Panc1 (cell line): ENCODE measurements at regions not wholly inside any gene's neighbourhood (a gene's known extent, or its start where the extent isn't known, plus 50 kb on each side); places are given as distances from the start of the nearest gene placed in this dataset.
"Not testable (repeated sequence)": the region's sequence is repeated elsewhere in the genome, so short reads cannot be mapped to it uniquely, and the experiment has no call there.

ENCODE experiments used
- ATAC-seq: fragments of 200-7000 bp; cut with Tn5 transposase; 2 replicates; pipeline ENCODE4 v1.9.1; 2020; ENCODE audit warnings: mild to moderate bottlenecking, moderate library complexity
- BruUV-seq: library from RNA; stranded (reverse); fragments of 400-500 nt; replicated peaks from 2 replicates; lab custom pipeline; 2021; lab: Mats Ljungman, UMichigan
- CTCF ChIA-PET: fragments of 300-600 bp; sonication (Branson Sonifier 250); formaldehyde crosslinking; loops from one replicate; lab custom pipeline; 2022; ENCODE audit warnings: antibody characterized with exemption; lab: Charles Lee
- POLR2A ChIA-PET: fragments of 300-600 bp; sonication (Branson Sonifier 250); formaldehyde crosslinking; loops from one replicate; lab custom pipeline; 2022; ENCODE audit warnings: antibody characterized with exemption; lab: Charles Lee
- DNase-seq: peaks from one replicate; pipeline ENCODE4 v3.0.0-alpha.2; 2010; ENCODE audit warnings: low read depth, low spot score
- H3K27ac ChIP-seq: 2 replicates; pipeline ENCODE4 v1.5.1; 2011; ENCODE audit warnings: mild to moderate bottlenecking, low read length, inconsistent platforms
- H3K27me3 ChIP-seq: fragments of 200-500 bp; sonication (Bioruptor generic); 2 replicates; pipeline ENCODE4 v1.6.0; 2014; ENCODE audit warnings: low read length, inconsistent platforms; ENCODE audit not compliant: control insufficient read depth, insufficient read depth
- H3K36me3 ChIP-seq: fragments of 200-500 bp; sonication (Bioruptor generic); 2 replicates; pipeline ENCODE4 v1.5.1; 2014; ENCODE audit warnings: inconsistent platforms, mild to moderate bottlenecking, low read length, moderate library complexity; ENCODE audit not compliant: control insufficient read depth, insufficient read depth
- H3K4me1 ChIP-seq: 2 replicates; pipeline ENCODE4 v1.5.1; 2011; ENCODE audit warnings: inconsistent platforms, mild to moderate bottlenecking, low read length, moderate library complexity; ENCODE audit not compliant: control insufficient read depth, insufficient read depth
- H3K4me3 ChIP-seq, 2 experiments: 2 replicates each; pipeline ENCODE4 v1.5.1; 2011 to 2012; ENCODE audit warnings: low read depth in 2 of 2, low read length in 2 of 2, mild to moderate bottlenecking in 2 of 2, inconsistent platforms in 1 of 2, moderate library complexity in 1 of 2
- H3K9me3 ChIP-seq: fragments of 200-500 bp; sonication (Bioruptor generic); 2 replicates; pipeline ENCODE4 v1.5.1; 2014; ENCODE audit warnings: low read depth, mild to moderate bottlenecking, inconsistent platforms, low read length, moderate library complexity; ENCODE audit not compliant: control insufficient read depth, insufficient read depth
- POLR2AphosphoS5 ChIP-seq: IDR thresholded peaks from 2 replicates; pipeline ENCODE4 v1.6.1; 2012; ENCODE audit warnings: mild to moderate bottlenecking, low read depth, low read length, moderate library complexity
- SIN3A ChIP-seq: IDR thresholded peaks from 2 replicates; pipeline ENCODE4 v1.6.1; 2012; ENCODE audit warnings: low read depth, mild to moderate bottlenecking, low read length, moderate library complexity, borderline replicate concordance; ENCODE audit not compliant: insufficient read depth
- TCF7L2 ChIP-seq: IDR thresholded peaks from 2 replicates; pipeline ENCODE4 v1.6.1; 2011; ENCODE audit warnings: mild to moderate bottlenecking, low read depth, low read length, inconsistent platforms
- in situ Hi-C: cut with HindIII; loops from 2 replicates; pipeline ENCODE4 v1.10.0; 2016; ENCODE audit warnings: low sequenced_read_pairs, low pct_unique_long_range_greater_than_20kb
- intact Hi-C: fragments of 100-400 bp; cut with micrococcal nuclease; formaldehyde crosslinking; loops from one replicate; pipeline ENCODE4 v1.10.0; 2022; ENCODE audit not compliant: unreplicated experiment
- TF ChIP-seq, protein P1 (sequence below), 2 experiments: IDR thresholded peaks; 2 replicates each; pipeline ENCODE4 v1.6.1; 2011 to 2012; ENCODE audit warnings: low read depth in 2 of 2, control low read depth in 1 of 2, low read length in 1 of 2, mild to moderate bottlenecking in 1 of 2, moderate library complexity in 1 of 2; ENCODE audit not compliant: insufficient read depth in 1 of 2
- TF ChIP-seq, protein P2 (sequence below): fragments of 450-650 bp; IDR thresholded peaks from 2 replicates; pipeline ENCODE4 v1.5.1; 2017; ENCODE audit warnings: mild to moderate bottlenecking

DNA sequence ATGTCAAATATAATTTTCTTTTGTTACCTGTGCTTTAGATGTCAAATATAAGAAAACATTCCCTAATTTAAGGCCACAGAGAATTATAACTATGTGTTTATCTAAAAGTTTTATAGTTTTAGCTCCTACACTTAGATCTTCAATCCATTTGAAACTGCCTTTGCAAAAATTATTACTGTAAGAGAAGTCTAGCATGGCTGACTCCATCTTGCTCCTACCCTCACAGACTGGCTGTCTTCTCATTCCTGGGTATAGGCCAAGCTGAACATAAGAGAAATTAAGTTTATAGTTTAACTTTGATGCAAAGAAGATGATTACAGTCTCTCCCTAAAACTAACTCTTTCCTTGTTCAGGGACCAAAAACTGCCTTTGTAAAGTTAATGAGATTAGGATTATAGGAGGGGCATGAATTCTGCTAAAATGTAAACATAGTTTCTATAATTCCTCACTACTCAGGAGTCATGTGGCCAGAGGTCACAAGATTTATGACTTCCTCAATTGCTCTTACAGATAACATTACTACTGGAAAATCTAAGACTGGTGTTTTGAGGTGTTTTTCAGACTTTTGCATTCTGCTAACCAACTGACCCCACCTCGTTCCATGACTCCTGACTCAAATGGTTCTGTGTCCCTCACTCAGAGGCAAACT, 184.0 kb downstream of the BCHE start:
- TF ChIP-seq SIN3A = no peak
- no peak for TF ChIP-seq TCF7L2
- TF ChIP-seq, protein P1, sequence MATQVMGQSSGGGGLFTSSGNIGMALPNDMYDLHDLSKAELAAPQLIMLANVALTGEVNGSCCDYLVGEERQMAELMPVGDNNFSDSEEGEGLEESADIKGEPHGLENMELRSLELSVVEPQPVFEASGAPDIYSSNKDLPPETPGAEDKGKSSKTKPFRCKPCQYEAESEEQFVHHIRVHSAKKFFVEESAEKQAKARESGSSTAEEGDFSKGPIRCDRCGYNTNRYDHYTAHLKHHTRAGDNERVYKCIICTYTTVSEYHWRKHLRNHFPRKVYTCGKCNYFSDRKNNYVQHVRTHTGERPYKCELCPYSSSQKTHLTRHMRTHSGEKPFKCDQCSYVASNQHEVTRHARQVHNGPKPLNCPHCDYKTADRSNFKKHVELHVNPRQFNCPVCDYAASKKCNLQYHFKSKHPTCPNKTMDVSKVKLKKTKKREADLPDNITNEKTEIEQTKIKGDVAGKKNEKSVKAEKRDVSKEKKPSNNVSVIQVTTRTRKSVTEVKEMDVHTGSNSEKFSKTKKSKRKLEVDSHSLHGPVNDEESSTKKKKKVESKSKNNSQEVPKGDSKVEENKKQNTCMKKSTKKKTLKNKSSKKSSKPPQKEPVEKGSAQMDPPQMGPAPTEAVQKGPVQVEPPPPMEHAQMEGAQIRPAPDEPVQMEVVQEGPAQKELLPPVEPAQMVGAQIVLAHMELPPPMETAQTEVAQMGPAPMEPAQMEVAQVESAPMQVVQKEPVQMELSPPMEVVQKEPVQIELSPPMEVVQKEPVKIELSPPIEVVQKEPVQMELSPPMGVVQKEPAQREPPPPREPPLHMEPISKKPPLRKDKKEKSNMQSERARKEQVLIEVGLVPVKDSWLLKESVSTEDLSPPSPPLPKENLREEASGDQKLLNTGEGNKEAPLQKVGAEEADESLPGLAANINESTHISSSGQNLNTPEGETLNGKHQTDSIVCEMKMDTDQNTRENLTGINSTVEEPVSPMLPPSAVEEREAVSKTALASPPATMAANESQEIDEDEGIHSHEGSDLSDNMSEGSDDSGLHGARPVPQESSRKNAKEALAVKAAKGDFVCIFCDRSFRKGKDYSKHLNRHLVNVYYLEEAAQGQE (IDR thresholded peaks at IDR 0.05; ENCODE audit: insufficient read depth in 1 of 2, low read depth in 2 of 2, low read length in 1 of 2) = no peak
- no peak for TF ChIP-seq POLR2AphosphoS5
- TF ChIP-seq, protein P2, sequence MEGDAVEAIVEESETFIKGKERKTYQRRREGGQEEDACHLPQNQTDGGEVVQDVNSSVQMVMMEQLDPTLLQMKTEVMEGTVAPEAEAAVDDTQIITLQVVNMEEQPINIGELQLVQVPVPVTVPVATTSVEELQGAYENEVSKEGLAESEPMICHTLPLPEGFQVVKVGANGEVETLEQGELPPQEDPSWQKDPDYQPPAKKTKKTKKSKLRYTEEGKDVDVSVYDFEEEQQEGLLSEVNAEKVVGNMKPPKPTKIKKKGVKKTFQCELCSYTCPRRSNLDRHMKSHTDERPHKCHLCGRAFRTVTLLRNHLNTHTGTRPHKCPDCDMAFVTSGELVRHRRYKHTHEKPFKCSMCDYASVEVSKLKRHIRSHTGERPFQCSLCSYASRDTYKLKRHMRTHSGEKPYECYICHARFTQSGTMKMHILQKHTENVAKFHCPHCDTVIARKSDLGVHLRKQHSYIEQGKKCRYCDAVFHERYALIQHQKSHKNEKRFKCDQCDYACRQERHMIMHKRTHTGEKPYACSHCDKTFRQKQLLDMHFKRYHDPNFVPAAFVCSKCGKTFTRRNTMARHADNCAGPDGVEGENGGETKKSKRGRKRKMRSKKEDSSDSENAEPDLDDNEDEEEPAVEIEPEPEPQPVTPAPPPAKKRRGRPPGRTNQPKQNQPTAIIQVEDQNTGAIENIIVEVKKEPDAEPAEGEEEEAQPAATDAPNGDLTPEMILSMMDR = no peak
- Histone ChIP-seq H3K9me3 (no peaks in the 10 kb centered on the region), H3K4me3 (no peak overlapping the region), H3K27me3 (no peaks in the 10 kb centered on the region), H3K36me3 (no peaks in the 10 kb centered on the region), H3K4me1 (no peaks in the 10 kb centered on the region), H3K27ac (no peak overlapping the region)
- ChIA-PET CTCF (no interaction called here), POLR2A (no interaction called here)
- no TSS peak for BruUV-seq
- intact Hi-C loops (no loop called here), in situ Hi-C loops (no loop called here)
- DNase-seq (no peak), ATAC-seq (no peak)

DNA sequence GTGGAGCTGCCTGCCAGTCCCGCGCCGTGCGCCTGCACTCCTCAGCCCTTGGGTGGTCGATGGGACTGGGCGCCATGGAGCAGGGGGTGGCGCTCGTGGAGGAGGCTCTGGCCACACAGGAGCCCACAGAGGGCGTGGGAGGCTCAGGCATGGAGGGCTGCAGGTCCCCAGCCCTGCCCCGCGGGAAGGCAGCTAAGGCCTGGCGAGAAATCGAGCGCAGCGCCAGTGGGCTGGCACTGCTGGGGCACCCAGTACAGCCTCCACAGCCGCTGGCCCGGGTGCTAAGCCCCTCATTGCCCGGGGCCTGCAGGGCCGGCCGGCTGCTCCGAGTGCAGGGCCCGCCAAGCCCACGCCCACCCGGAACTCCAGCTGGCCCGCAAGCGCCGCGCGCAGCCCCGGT, 187.9 kb downstream of the BCHE start:
- POLR2A ChIA-PET, H3K4me1 ChIP-seq, CTCF ChIA-PET, H3K9me3 ChIP-seq, H3K27me3 ChIP-seq, H3K27ac ChIP-seq, BruUV-seq, H3K4me3 ChIP-seq, DNase-seq, intact Hi-C loops, H3K36me3 ChIP-seq, in situ Hi-C loops, ATAC-seq: not testable (repeated sequence)

DNA sequence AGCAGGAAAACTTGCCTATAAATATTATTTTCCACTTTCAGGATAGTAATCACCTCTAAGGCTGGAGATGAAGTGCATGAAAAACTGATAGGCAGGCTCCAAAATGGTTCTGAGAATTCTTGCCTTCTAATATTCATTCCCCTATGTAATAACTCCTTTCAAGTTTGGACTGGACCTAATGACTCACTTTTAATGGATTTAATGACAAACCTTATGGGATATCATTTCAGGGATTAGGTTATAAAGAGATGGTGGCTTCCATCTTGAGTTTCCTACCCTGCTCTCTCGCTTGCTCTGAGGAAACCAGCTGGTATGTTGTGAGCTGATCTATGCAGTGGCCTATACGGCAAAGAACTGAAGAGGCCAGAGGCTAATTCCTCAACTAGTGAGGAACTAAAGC, 192.0 kb downstream of the BCHE start:
- ATAC-seq (no peak), DNase-seq (no peak)
- TF ChIP-seq, protein P1 (IDR thresholded peaks at IDR 0.05; ENCODE audit: insufficient read depth in 1 of 2, low read depth in 2 of 2, low read length in 1 of 2) = no peak
- TF ChIP-seq SIN3A = no peak
- no peak for TF ChIP-seq POLR2AphosphoS5
- TF ChIP-seq, protein P2 = no peak
- no peak for TF ChIP-seq TCF7L2
- Histone ChIP-seq H3K27me3 (no peaks in the 10 kb centered on the region), H3K4me3 (no peak overlapping the region), H3K27ac (no peak overlapping the region), H3K9me3 (no peaks in the 10 kb centered on the region; the same call in 1 of the 2 replicates), H3K36me3 (no peaks in the 10 kb centered on the region), H3K4me1 (no peaks in the 10 kb centered on the region)
- CTCF ChIA-PET = no interaction called here
- BruUV-seq = no TSS peak
- intact Hi-C loops (no loop called here), in situ Hi-C loops (no loop called here)
- POLR2A ChIA-PET = no interaction called here
